ENCODE measurements at regions not wholly inside any gene's neighbourhood (a gene's known extent, or its start where the extent isn't known, plus 50 kb on each side); places are given as distances from the start of the nearest gene placed in this dataset.

GRCh38 chr5:54792611-54793404, 192.6 kb downstream of the ESM1 start:
- TF ChIP-seq TEAD4 (IDR thresholded peaks at IDR 0.05) (no peak), EP300 (IDR thresholded peaks at IDR 0.05; ENCODE audit: borderline replicate concordance) (no peak)
